ENCODE measurements at regions not wholly inside any gene's neighbourhood (a gene's known extent, or its start where the extent isn't known, plus 50 kb on each side); places are given as distances from the start of the nearest gene placed in this dataset.
"Not testable (repeated sequence)": the region's sequence is repeated elsewhere in the genome, so short reads cannot be mapped to it uniquely, and the experiment has no call there.

DNA sequence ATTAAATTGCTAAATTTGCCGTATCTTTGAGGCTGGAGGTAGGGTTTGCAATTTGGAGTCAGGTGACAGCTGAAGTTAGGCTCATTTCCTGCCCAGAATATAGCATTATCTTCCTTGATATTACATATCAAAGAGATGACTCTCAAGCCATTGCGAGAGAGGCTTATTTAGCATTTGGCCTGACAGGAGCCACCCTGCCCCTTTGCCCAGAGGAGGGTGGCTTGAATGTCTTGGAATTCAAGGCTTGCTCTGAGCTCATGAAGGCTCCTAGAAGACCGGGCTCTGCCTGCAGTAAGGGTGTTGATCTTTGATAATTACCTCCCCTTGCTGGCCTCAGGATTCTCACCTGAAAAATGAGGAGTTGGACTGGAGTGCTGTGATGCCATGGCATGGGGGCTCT is 251.4 kb upstream of the C2CD4B start:
- ChIA-PET CTCF (ENCODE audit: unreplicated experiment) (interaction anchor here (0.6 kb wide), 1 partner anchor 168 kb away, joined by 3 read pairs; no protein-coding TSS in a partner anchor), POLR2A (interaction anchor here (1.5 kb wide), 1 partner anchor 10 kb away, joined by 4 read pairs; no protein-coding TSS in a partner anchor)
- no peaks in the 10 kb centered on the region for H3K36me3 ChIP-seq (ENCODE audit: insufficient read depth, low read length)
- H3K4me3 ChIP-seq (ENCODE audit: low read depth, low read length, poor library complexity, severe bottlenecking): no peak overlapping the region
- no peak for DNase-seq (ENCODE audit: low spot score)
- no peaks in the 10 kb centered on the region for H3K79me2 ChIP-seq (ENCODE audit: insufficient read depth, low read depth, low read length)
- intact Hi-C loops (cut with micrococcal nuclease; ENCODE audit: unreplicated experiment): no loop called here
- H3K9me3 ChIP-seq (ENCODE audit: low read length): no peaks in the 10 kb centered on the region
- no peaks in the 10 kb centered on the region for H3K4me1 ChIP-seq (ENCODE audit: insufficient read depth, low read length, poor library complexity, severe bottlenecking)
- no peak overlapping the region for H2AFZ ChIP-seq (ENCODE audit: low read length)
- H3K9me2 ChIP-seq (ENCODE audit: insufficient read depth, low read length): no peaks in the 10 kb centered on the region
- no TSS peak for BruUV-seq (replicated peaks)
- H4K20me1 ChIP-seq (ENCODE audit: insufficient read depth, low read length): no peaks in the 10 kb centered on the region
- H3K4me2 ChIP-seq (ENCODE audit: low read length): no peak overlapping the region
- H3K27ac ChIP-seq (ENCODE audit: low read depth, low read length, poor library complexity, severe bottlenecking): no peak overlapping the region
- no peak for TF ChIP-seq EZH2phosphoT487 (IDR thresholded peaks at IDR 0.05; ENCODE audit: borderline replicate concordance, low read depth, low read length)
- TF ChIP-seq, protein P1, sequence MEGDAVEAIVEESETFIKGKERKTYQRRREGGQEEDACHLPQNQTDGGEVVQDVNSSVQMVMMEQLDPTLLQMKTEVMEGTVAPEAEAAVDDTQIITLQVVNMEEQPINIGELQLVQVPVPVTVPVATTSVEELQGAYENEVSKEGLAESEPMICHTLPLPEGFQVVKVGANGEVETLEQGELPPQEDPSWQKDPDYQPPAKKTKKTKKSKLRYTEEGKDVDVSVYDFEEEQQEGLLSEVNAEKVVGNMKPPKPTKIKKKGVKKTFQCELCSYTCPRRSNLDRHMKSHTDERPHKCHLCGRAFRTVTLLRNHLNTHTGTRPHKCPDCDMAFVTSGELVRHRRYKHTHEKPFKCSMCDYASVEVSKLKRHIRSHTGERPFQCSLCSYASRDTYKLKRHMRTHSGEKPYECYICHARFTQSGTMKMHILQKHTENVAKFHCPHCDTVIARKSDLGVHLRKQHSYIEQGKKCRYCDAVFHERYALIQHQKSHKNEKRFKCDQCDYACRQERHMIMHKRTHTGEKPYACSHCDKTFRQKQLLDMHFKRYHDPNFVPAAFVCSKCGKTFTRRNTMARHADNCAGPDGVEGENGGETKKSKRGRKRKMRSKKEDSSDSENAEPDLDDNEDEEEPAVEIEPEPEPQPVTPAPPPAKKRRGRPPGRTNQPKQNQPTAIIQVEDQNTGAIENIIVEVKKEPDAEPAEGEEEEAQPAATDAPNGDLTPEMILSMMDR (conservative IDR thresholded peaks at IDR 0.05; ENCODE audit: low read length): no peak

DNA sequence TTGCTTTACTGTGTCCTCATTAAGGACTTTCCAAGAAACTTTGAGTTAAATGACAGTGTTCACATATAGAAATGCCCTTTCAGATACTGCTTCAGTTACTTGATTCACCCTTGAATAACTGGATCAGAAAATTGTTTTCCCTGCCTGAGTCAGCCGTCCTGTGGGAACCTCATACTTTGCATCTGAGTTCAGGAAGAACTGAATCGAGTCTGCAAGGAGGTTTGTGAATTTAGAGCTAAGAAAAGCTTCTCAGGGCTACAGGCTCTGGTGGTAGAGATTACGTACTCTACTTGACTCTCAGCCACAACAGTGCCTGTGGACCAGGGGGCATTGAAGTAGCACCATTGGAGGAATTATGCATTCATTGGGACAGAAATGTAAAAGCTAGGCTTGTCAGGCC is 252.4 kb upstream of the C2CD4B start:
- no peaks in the 10 kb centered on the region for H3K9me3 ChIP-seq (ENCODE audit: low read length)
- no peak for DNase-seq (ENCODE audit: low spot score)
- no peaks in the 10 kb centered on the region for H3K4me1 ChIP-seq (ENCODE audit: insufficient read depth, low read length, poor library complexity, severe bottlenecking)
- no TSS peak for BruUV-seq (replicated peaks)
- no peaks in the 10 kb centered on the region for H3K9me2 ChIP-seq (ENCODE audit: insufficient read depth, low read length)
- CTCF ChIA-PET (ENCODE audit: unreplicated experiment): no interaction called here
- H3K4me2 ChIP-seq (ENCODE audit: low read length): no peak overlapping the region
- H3K4me3 ChIP-seq (ENCODE audit: low read depth, low read length, poor library complexity, severe bottlenecking): no peak overlapping the region
- no peak overlapping the region for H3K27ac ChIP-seq (ENCODE audit: low read depth, low read length, poor library complexity, severe bottlenecking)
- no peaks in the 10 kb centered on the region for H3K79me2 ChIP-seq (ENCODE audit: insufficient read depth, low read depth, low read length)
- intact Hi-C loops (cut with micrococcal nuclease; ENCODE audit: unreplicated experiment): no loop called here
- H4K20me1 ChIP-seq (ENCODE audit: insufficient read depth, low read length): no peaks in the 10 kb centered on the region
- TF ChIP-seq EZH2phosphoT487 (IDR thresholded peaks at IDR 0.05; ENCODE audit: borderline replicate concordance, low read depth, low read length): no peak
- TF ChIP-seq, protein P1 (conservative IDR thresholded peaks at IDR 0.05; ENCODE audit: low read length): no peak
- POLR2A ChIA-PET: no interaction called here
- no peaks in the 10 kb centered on the region for H3K36me3 ChIP-seq (ENCODE audit: insufficient read depth, low read length)
- no peak overlapping the region for H2AFZ ChIP-seq (ENCODE audit: low read length)

DNA sequence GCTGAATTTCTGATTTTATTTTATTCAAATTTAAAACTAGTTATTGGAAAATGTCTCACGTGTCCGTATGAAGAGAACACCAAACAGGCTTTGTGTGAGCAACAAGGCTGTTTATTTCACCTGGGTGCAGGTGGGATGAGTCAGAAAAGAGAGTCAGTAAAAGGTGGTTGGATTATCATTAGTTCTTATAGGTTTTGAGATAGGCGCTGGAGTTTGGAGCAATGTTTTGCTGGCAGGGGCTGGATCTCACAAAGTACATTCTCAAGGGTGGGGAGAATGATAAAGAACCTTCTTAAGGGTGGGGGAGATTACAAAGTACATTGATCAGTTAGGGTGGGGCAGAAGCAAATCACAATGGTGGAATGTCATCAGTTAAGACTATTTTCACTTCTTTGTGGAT is 253.4 kb upstream of the C2CD4B start:
- POLR2A ChIA-PET; DNase-seq (ENCODE audit: low spot score); BruUV-seq (replicated peaks); H3K9me3 ChIP-seq (ENCODE audit: low read length); H3K4me3 ChIP-seq (ENCODE audit: low read depth, low read length, poor library complexity, severe bottlenecking); H3K4me1 ChIP-seq (ENCODE audit: insufficient read depth, low read length, poor library complexity, severe bottlenecking); H3K4me2 ChIP-seq (ENCODE audit: low read length); H3K27ac ChIP-seq (ENCODE audit: low read depth, low read length, poor library complexity, severe bottlenecking); H3K79me2 ChIP-seq (ENCODE audit: insufficient read depth, low read depth, low read length); H2AFZ ChIP-seq (ENCODE audit: low read length); H3K9me2 ChIP-seq (ENCODE audit: insufficient read depth, low read length); H4K20me1 ChIP-seq (ENCODE audit: insufficient read depth, low read length); H3K36me3 ChIP-seq (ENCODE audit: insufficient read depth, low read length); intact Hi-C loops (cut with micrococcal nuclease; ENCODE audit: unreplicated experiment); CTCF ChIA-PET (ENCODE audit: unreplicated experiment): not testable (repeated sequence)
